Left renal cortex interstitium (tissue), 4 donors: ENCODE measurements at regions not wholly inside any gene's neighbourhood (a gene's known extent, or its start where the extent isn't known, plus 50 kb on each side); places are given as distances from the start of the nearest gene placed in this dataset.
A peak's percentile ranks its signal among the peaks of the same experiment; 100 is the strongest.
"Not testable (repeated sequence)": the region's sequence is repeated elsewhere in the genome, so short reads cannot be mapped to it uniquely, and the experiment has no call there.

Experiments
- DNase-seq, 4 donors: peaks; one replicate each; pipeline ENCODE4 v3.0.0-alpha.2; 2013; ENCODE audit warnings: low read depth in 4 of 4, low spot score in 2 of 4, missing footprints in 1 of 4

GRCh38 chr6:48658915-48659314 is 547.9 kb upstream of the PTCHD4 start:
- no peak for DNase-seq

GRCh38 chr6:48641544-48641943 is 530.5 kb upstream of the PTCHD4 start:
- DNase-seq, result no peak

DNA sequence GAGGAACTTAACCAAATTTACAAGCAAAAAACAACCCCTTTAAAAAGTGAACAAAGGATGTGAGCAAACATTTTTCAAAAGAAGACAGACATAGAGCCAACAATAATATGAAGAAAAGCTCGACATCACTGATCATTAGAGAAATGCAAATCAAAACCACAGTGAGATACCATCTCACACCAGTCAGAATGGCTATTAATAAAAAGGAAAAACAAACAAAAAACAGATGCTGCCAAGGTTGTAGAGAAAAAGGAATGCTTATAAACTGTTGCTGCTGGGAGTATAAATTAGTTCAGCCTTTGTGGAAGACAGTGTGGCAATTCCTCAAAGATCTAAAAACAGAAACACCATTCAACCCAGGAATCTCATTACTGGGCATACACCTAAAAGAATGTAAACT is 527.8 kb upstream of the PTCHD4 start:
- not testable (repeated sequence) for DNase-seq

DNA sequence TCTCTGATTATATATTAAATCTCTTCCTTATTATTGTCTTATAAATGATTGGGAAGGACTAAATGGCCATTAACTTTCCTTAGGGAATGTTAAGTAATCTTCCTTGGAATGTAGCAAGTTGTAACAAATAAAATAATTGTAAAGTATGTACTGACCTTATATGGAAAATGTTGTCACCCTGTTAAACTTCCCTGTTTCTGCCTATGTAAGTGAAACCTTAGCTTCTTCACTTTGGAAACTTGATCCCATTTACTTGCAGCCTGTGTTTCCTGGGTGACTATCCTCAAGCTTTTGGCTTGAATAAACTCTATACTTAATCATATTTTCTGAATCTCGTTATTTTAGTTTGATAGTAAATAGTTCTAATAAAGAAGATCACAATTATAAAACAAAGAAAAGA is 519.5 kb upstream of the PTCHD4 start:
- no peak for DNase-seq

- DNase-seq, result no peak
Measured at GRCh38 chr6:48628316-48628715, 517.3 kb upstream of the PTCHD4 start.

- no peak for DNase-seq
Measured at GRCh38 chr6:48626421-48626820, 515.4 kb upstream of the PTCHD4 start.

GRCh38 chr6:48624631-48625030 is 513.6 kb upstream of the PTCHD4 start:
- DNase-seq, result no peak

DNA sequence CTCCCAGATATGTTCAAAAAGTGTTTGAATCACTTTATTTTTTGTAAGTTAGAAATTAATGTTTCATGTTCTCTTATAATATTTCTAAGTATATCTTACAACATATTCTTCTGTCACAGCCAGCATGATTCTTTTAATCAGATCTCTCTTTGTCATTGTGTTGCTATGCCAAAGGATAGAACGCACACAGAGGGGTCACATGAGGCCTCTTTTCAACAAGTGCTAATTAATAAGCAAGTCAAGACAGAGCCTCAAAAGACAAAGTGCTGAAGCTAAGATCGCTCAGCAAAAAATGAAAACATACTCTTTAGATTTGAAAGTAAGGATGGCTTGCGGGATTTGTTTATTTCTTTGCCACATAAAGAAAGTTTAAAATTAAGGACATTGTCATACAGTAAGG is 508.8 kb upstream of the PTCHD4 start:
- no peak for DNase-seq

DNA sequence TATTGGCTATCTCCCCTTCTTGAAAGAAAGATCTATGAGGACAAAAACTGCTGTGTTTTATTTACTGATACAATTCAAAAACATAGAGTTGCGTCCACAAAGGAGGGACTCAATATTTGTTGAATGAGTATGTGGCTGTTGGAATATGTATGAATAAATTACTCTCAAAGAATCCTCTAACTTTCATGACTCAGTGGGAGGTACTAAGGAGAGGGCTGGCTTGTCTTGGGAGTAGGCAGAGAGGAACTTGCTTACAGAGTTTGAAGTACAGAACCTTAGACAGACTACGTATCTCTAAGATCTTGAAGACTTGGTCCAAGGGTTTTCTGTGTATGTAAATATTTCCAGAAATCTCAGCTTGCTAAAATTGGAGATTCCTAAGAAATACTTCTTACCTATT is 504.0 kb upstream of the PTCHD4 start:
- DNase-seq, result no peak

GRCh38 chr6:48614326-48614725 is 503.3 kb upstream of the PTCHD4 start:
- no peak for DNase-seq

GRCh38 chr6:48613231-48613949 is 502.4 kb upstream of the PTCHD4 start:
- DNase-seq, result peak in 1 of 4 donors; percentile 9

GRCh38 chr6:48611332-48611731 is 500.3 kb upstream of the PTCHD4 start:
- DNase-seq, result no peak

- no peak for DNase-seq
Measured at GRCh38 chr6:48610846-48611245, 499.8 kb upstream of the PTCHD4 start.

- no peak for DNase-seq
Measured at GRCh38 chr6:48606618-48607017, 495.6 kb upstream of the PTCHD4 start.

DNA sequence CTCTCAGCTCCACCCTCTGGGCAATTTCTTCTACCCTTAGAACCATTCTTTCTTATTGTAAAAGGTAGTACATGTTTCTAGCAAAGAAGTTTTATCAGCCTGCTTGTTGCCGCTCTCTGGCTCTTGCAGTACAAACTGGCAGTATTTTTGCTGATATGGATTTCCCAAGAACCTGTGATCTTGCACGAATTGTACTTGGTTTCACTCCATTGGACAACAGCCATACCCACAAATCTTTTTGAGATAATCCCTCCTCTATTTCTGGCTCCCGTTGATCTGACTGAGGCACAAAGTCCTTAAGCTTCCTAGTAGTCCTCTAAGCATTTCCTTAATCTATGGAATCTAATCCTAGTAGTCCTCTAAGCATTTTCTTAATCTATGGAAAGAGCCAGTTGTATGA is 487.0 kb upstream of the PTCHD4 start:
- DNase-seq, result no peak

- DNase-seq, result no peak
Measured at GRCh38 chr6:48596830-48597229, 485.8 kb upstream of the PTCHD4 start.

DNA sequence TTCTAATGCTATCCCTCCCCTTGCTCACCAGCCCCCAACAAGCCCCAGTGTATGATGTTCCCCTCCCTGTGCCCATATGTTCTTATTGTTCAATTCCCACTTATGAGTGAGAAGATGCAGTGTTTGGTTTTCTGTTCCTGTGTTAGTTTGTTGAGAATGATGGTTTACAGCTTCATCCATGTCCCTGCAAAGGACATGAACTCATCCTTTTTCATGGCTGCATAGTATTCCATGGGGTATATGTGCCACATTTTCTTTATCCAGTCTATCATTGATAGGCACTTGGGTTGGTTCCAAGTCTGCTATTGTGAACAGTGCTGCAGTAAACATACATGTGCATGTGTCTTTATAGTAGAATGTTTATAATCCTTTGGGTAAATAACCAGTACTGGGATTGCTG is 480.2 kb upstream of the PTCHD4 start:
- not testable (repeated sequence) for DNase-seq

DNA sequence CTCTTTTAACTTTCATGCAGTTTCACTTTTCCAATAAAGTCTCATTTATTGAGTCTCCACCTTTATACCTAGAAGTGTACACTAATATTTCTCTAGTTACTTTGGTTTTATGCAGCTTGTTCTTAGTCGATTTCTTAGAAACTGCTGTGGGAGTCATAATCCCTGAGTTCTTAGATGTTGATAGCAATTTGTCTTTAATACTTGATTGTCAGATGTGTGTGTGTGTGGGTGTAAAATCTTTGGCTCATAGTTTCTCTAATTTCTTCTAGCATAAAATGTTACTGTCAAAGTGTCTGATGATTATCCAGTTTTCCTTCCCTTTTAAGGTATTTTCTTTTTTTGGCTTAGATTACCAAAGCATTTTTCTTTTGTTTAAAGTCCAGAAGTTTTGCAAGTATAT is 473.8 kb upstream of the PTCHD4 start:
- DNase-seq, result no peak

DNA sequence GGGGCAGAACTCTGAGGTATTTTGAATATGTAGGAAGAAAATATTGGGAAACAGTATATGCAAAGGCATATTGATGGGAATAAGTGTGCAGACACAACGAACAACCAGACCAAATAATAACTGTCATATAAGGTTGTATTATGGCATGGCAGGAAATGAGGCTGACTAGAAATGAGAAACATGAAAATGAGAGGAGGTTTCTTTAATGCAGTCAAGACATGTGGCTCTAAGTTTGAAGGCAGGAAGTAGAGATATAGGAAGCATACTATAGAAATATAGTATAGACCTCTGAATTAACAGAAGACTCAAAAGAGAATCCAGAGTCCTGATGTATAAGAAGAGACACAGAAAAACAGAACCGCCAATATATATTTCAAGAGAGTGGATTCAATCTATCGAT is 459.7 kb upstream of the PTCHD4 start:
- DNase-seq, result no peak

DNA sequence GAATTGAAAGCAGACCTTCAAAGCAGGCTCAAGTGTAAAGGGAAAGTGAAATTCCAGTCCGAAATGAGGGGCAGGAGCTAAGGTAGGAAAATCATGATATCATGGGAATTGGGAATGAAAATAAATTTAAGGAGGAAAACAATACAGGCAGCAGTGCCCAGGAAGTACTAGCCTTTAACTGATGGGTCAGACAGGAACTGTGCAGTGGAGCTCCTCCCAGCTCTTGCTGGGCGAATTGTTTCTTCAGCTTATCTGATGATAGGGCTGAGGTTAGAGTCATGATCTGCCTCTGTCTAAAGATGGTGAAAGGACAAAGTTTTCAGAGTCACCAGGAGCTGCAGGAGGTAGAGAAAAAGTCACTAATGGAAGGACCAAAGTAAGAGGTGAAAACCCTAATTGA is 457.9 kb upstream of the PTCHD4 start:
- DNase-seq, result no peak

DNA sequence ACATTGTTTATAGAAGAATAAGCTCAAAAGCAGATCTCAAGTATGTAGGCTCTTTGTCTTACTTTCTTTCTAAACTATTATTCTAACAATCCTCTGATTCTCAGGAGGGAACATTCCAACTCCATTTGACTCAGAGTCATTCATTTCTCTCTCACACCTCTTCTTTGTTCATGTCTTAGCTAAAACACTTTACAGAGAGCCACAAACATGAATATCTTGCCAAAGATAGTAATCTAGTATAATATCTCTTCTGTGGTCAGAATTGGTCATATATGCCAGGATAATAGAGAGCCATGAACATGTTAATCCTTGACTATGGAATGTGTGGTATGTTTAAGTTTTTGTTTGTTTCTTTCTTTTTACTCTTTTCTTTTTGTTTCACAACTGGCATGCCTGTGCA is 456.0 kb upstream of the PTCHD4 start:
- DNase-seq, result no peak

DNA sequence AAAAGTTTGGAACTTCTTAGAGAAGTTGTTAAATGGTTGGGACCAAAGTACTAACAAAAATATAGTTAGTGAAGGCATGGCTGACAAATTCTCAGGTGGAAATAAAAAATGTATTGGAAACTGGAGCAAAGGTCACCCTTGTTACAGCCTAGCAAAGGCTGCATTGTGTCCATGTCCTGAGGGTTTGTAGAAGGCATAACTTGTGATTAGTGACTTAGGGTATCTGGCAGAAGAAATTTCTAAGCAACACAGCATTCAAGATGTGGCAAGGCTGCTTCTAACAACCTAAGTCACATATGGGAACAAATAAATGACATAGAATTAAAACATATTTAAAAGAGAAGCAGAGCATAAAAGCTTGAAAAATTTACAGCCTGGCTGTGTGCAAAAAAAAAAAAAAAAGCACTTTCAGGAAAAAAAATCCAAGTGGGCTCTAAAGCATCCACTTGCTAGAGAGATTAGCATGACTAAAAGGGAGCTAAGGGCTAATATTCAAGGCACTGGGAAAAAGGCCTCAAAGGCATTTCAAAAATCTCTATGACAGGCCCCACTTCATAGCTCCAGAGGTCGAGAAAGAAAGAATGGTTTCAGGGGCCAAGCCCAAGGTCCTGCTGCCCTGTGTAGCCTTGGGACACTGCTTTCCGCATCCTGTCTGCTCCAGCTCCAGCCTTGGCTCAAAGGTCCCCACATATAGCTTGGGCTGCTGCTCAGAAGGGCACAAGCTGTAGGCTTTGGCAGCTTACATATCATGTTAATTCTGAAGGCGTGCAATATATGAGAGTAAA is 453.2 kb upstream of the PTCHD4 start:
- no peak for DNase-seq
